PC-3 (cell line): ENCODE measurements at regions not wholly inside any gene's neighbourhood (a gene's known extent, or its start where the extent isn't known, plus 50 kb on each side); places are given as distances from the start of the nearest gene placed in this dataset.

Experiments used
- ATAC-seq: fragments of 200-7000 bp; cut with Tn5 transposase; 2 replicates; pipeline ENCODE4 v1.9.1; 2020; ENCODE audit warnings: mild to moderate bottlenecking, moderate library complexity
- BruUV-seq: library from RNA; stranded (reverse); fragments of 400-500 nt; replicated peaks from 2 replicates; lab custom pipeline; 2021; lab: Mats Ljungman, UMichigan
- CTCF ChIA-PET: fragments of 300-600 bp; sonication (Branson Sonifier 250); formaldehyde crosslinking; loops from one replicate; lab custom pipeline; 2022; ENCODE audit warnings: antibody characterized with exemption; lab: Charles Lee
- POLR2A ChIA-PET: fragments of 300-600 bp; sonication (Branson Sonifier 250); formaldehyde crosslinking; loops from one replicate; lab custom pipeline; 2022; ENCODE audit warnings: antibody characterized with exemption; ENCODE audit not compliant: unreplicated experiment; lab: Charles Lee
- DNase-seq: peaks from one replicate; pipeline ENCODE4 v3.0.0-alpha.2; 2015
- H2AFZ ChIP-seq: fragments of 300-600 bp; sonication (generic); 2 replicates; pipeline ENCODE4 v1.6.0; 2016; ENCODE audit warnings: antibody characterized with exemption, low read length
- H3F3A ChIP-seq: fragments of 300-600 bp; sonication (generic); one replicate; pipeline ENCODE4 v1.6.0; 2017; ENCODE audit warnings: antibody characterized with exemption, low read length, control low read depth, mild to moderate bottlenecking; ENCODE audit not compliant: unreplicated experiment
- H3K27ac ChIP-seq: fragments of 300-600 bp; sonication (generic); 2 replicates; pipeline ENCODE4 v1.5.1; 2016; ENCODE audit warnings: mild to moderate bottlenecking, low read length
- H3K27me3 ChIP-seq: fragments of 300-600 bp; sonication (generic); 2 replicates; pipeline ENCODE4 v1.6.1; 2016; ENCODE audit warnings: low read length, mixed read lengths
- H3K36me3 ChIP-seq: fragments of 300-600 bp; sonication (generic); 2 replicates; pipeline ENCODE4 v1.6.1; 2016; ENCODE audit warnings: low read depth, mixed run types, low read length, mixed read lengths
- H3K4me1 ChIP-seq: fragments of 300-600 bp; sonication (generic); 2 replicates; pipeline ENCODE4 v1.5.1; 2016; ENCODE audit warnings: low read length; ENCODE audit not compliant: insufficient read depth
- H3K4me2 ChIP-seq: fragments of 300-600 bp; sonication (generic); 2 replicates; pipeline ENCODE4 v1.6.0; 2016; ENCODE audit warnings: low read length
- H3K4me3 ChIP-seq: fragments of 300-600 bp; sonication (generic); 2 replicates; pipeline ENCODE4 v1.5.1; 2016; ENCODE audit warnings: mild to moderate bottlenecking, low read length, mixed read lengths
- H3K79me2 ChIP-seq: fragments of 300-600 bp; sonication (generic); 2 replicates; pipeline ENCODE4 v1.6.1; 2017; ENCODE audit warnings: low read length, mixed read lengths
- H3K9ac ChIP-seq: fragments of 300-600 bp; sonication (generic); 2 replicates; pipeline ENCODE4 v1.6.0; 2016; ENCODE audit warnings: mild to moderate bottlenecking, low read length
- H3K9me2 ChIP-seq: fragments of 300-600 bp; sonication (generic); replicated peaks from 2 replicates; pipeline ENCODE4 v1.6.1; 2016; ENCODE audit warnings: mixed run types, low read length, mixed read lengths
- H3K9me3 ChIP-seq: fragments of 300-600 bp; sonication (generic); 2 replicates; pipeline ENCODE4 v1.6.1; 2016; ENCODE audit warnings: low read length, mixed read lengths
- H4K20me1 ChIP-seq: fragments of 300-600 bp; sonication (generic); 2 replicates; pipeline ENCODE4 v1.6.1; 2016; ENCODE audit warnings: low read length, mixed read lengths
- EZH2 ChIP-seq: fragments of 300-600 bp; sonication (generic); IDR thresholded peaks from one replicate; pipeline ENCODE4 v1.6.1; 2017; ENCODE audit warnings: antibody characterized with exemption, mild to moderate bottlenecking, low read length; ENCODE audit not compliant: unreplicated experiment
- EZH2phosphoT487 ChIP-seq: fragments of 300-600 bp; sonication (generic); IDR thresholded peaks from 2 replicates; pipeline ENCODE4 v1.6.1; 2018; ENCODE audit warnings: mild to moderate bottlenecking, antibody characterized with exemption, low read length, borderline replicate concordance
- intact Hi-C: fragments of 100-400 bp; cut with micrococcal nuclease; formaldehyde crosslinking; loops from 2 replicates; pipeline ENCODE4 v1.9.0; 2023
- TF ChIP-seq, protein P1 (sequence below): fragments of 300-600 bp; sonication (generic); conservative IDR thresholded peaks from 2 replicates; pipeline ENCODE4 v1.5.1; 2017; ENCODE audit warnings: antibody characterized with exemption, low read depth, mild to moderate bottlenecking, low read length

DNA sequence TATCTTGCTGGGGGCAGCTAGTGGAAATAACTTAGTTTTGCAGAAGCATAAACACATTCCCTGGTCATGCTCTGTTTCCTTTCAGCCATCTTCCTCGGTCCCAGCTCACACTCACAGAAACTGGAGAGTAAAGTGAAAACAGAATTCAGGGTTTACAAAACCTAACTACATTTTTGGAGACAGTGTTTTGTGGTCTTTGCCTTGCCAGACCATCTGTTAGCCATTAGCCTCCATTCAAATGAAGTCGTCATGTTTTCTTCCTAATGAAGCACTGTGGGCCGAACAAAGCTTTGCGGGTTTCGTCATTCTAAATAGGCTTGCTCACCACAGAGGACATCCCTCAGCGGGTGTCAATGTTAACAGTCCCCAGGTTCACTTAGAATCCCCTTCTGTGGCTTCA lies 214.6 kb upstream of the TMEM72 start:
- ChIA-PET POLR2A (no interaction called here), CTCF (no interaction called here)
- ATAC-seq = no peak
- Histone ChIP-seq H3F3A (no peaks in the 10 kb centered on the region), H3K9me3 (peaks cover 9% of the 10 kb centered on the region), H3K27me3 (no peaks in the 10 kb centered on the region), H3K4me2 (no peak overlapping the region), H3K9me2 (no peaks in the 10 kb centered on the region), H3K4me1 (no peaks in the 10 kb centered on the region), H4K20me1 (no peaks in the 10 kb centered on the region), H2AFZ (peak overlapping the region; percentile 24; the same call in 1 of the 2 replicates), H3K79me2 (no peaks in the 10 kb centered on the region), H3K4me3 (no peak overlapping the region), H3K9ac (no peak overlapping the region), H3K36me3 (peaks cover 6% of the 10 kb centered on the region; the same call in 1 of the 2 replicates), H3K27ac (no peak overlapping the region)
- no TSS peak for BruUV-seq
- TF ChIP-seq EZH2phosphoT487 (no peak), EZH2 (no peak)
- TF ChIP-seq, protein P1, sequence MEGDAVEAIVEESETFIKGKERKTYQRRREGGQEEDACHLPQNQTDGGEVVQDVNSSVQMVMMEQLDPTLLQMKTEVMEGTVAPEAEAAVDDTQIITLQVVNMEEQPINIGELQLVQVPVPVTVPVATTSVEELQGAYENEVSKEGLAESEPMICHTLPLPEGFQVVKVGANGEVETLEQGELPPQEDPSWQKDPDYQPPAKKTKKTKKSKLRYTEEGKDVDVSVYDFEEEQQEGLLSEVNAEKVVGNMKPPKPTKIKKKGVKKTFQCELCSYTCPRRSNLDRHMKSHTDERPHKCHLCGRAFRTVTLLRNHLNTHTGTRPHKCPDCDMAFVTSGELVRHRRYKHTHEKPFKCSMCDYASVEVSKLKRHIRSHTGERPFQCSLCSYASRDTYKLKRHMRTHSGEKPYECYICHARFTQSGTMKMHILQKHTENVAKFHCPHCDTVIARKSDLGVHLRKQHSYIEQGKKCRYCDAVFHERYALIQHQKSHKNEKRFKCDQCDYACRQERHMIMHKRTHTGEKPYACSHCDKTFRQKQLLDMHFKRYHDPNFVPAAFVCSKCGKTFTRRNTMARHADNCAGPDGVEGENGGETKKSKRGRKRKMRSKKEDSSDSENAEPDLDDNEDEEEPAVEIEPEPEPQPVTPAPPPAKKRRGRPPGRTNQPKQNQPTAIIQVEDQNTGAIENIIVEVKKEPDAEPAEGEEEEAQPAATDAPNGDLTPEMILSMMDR = no peak
- intact Hi-C loops = no loop called here
- DNase-seq = no peak

DNA sequence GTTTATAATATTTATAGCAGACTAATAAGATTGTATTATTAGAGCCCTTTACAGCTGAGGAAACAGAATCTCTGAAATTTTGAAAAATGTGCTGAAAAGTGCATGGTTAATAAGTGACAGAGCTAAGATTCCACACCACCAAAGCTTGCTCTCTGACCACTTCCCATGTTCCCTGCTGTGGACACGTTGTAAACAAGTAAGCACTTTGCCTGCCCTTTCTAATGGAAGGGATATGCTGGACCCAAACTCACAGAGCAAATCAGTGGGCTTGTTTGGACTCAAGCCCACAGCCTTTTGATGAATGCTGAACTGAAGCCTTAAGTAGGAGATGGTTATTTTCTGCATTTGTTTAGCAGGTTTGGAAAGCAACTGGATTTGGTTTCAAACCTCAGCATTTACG lies 214.0 kb upstream of the TMEM72 start:
- POLR2A ChIA-PET = no interaction called here

DNA sequence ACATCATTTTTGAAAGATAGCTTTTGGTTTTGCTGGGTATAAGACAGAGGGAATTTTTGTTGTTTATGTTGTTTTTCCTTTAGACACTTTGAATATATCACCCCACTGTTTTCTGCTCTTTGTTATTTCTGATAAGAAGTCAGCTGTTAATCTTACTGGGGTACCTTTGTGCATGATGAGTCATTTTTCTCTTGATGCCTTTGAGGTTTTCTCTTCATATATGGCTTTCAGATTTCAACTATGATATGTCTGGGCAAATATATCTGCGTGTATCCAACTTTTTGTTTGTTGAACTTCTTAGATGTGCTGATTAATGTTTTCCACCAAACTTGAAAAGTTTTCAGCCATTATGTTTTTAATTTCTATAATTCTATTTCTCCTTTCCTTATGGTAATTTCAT lies 208.6 kb upstream of the TMEM72 start:
- TF ChIP-seq EZH2 (no peak), EZH2phosphoT487 (no peak)
- TF ChIP-seq, protein P1 = no peak
- H3K9me2 ChIP-seq = no peaks in the 10 kb centered on the region
- peaks cover 41% of the 10 kb centered on the region for H3K4me1 ChIP-seq
- POLR2A ChIA-PET = no interaction called here
- ATAC-seq (no peak), DNase-seq (peak; percentile 58)
- intact Hi-C loops = no loop called here
- peaks cover 6% of the 10 kb centered on the region; the same call in 1 of the 2 replicates for H3K36me3 ChIP-seq
- H3F3A ChIP-seq = peaks cover 5% of the 10 kb centered on the region
- H3K79me2 ChIP-seq = no peaks in the 10 kb centered on the region
- H3K27me3 ChIP-seq = no peaks in the 10 kb centered on the region
- BruUV-seq = no TSS peak
- CTCF ChIA-PET = no interaction called here
- no peak overlapping the region for H2AFZ ChIP-seq
- H3K9ac ChIP-seq = no peak overlapping the region
- H4K20me1 ChIP-seq = no peaks in the 10 kb centered on the region
- no peak overlapping the region for H3K4me3 ChIP-seq
- no peak overlapping the region for H3K4me2 ChIP-seq
- H3K27ac ChIP-seq = peak overlapping the region; percentile 73
- peaks cover 14% of the 10 kb centered on the region for H3K9me3 ChIP-seq

More for the DNA sequence above, 214.0 kb upstream of the TMEM72 start:
- Histone ChIP-seq H3K4me1 (no peaks in the 10 kb centered on the region), H4K20me1 (no peaks in the 10 kb centered on the region), H3K27me3 (no peaks in the 10 kb centered on the region), H3K4me2 (no peak overlapping the region), H3K4me3 (no peak overlapping the region), H3K9me3 (peaks cover 14% of the 10 kb centered on the region), H3K9ac (no peak overlapping the region), H3K27ac (no peak overlapping the region), H3K36me3 (peaks cover 6% of the 10 kb centered on the region; the same call in 1 of the 2 replicates), H2AFZ (no peak overlapping the region), H3F3A (no peaks in the 10 kb centered on the region), H3K79me2 (no peaks in the 10 kb centered on the region), H3K9me2 (no peaks in the 10 kb centered on the region)
- ATAC-seq = no peak
- TF ChIP-seq, protein P1 = no peak
- TF ChIP-seq EZH2 = no peak
- DNase-seq = no peak
- intact Hi-C loops = no loop called here
- CTCF ChIA-PET = no interaction called here
- BruUV-seq = no TSS peak
